Activated B cell treated with CpG ODN at 0.5 μM for 24 hours (primary cell): ENCODE measurements at regions not wholly inside any gene's neighbourhood (a gene's known extent, or its start where the extent isn't known, plus 50 kb on each side); places are given as distances from the start of the nearest gene placed in this dataset.

Source experiments
- ATAC-seq: fragments of 200-7000 bp; cut with Tn5 transposase; one replicate; pipeline ENCODE4 v1.10.0; 2021; ENCODE audit warnings: low read depth, mild to moderate bottlenecking, moderate library complexity
- CTCF ChIA-PET: fragments of 350-600 bp; sonication (Branson Sonifier 250); formaldehyde crosslinking; loops from one replicate; lab custom pipeline; 2021; ENCODE audit warnings: antibody characterized with exemption; lab: Charles Lee
- POLR2A ChIA-PET: fragments of 350-600 bp; sonication (Branson Sonifier 250); formaldehyde crosslinking; loops from one replicate; lab custom pipeline; 2021; ENCODE audit warnings: antibody characterized with exemption; lab: Charles Lee
- DNase-seq: peaks from one replicate; pipeline ENCODE4 v3.0.0; 2022
- H3K27ac Mint-ChIP-seq: one replicate; pipeline ENCODE4 v1.8.0; 2020; ENCODE audit warnings: mixed read lengths
- H3K27me3 Mint-ChIP-seq: one replicate; pipeline ENCODE4 v1.8.0; 2021; ENCODE audit warnings: mixed read lengths
- H3K36me3 Mint-ChIP-seq: one replicate; pipeline ENCODE4 v1.8.0; 2021; ENCODE audit warnings: low read depth, mixed read lengths
- H3K4me1 Mint-ChIP-seq: one replicate; pipeline ENCODE4 v1.8.0; 2021; ENCODE audit warnings: mixed read lengths
- H3K4me3 Mint-ChIP-seq: one replicate; pipeline ENCODE4 v1.8.0; 2020; ENCODE audit warnings: mild to moderate bottlenecking, mixed read lengths
- H3K9me3 Mint-ChIP-seq: one replicate; pipeline ENCODE4 v1.8.0; 2020; ENCODE audit warnings: mixed read lengths
- intact Hi-C: fragments of 100-400 bp; cut with micrococcal nuclease; formaldehyde crosslinking; loops from one replicate; pipeline ENCODE4 v1.15.1; 2024
- TF ChIP-seq, protein P1 (sequence below): fragments of 200-600 bp; IDR thresholded peaks from one replicate; pipeline ENCODE4 v1.8.0; 2022; ENCODE audit warnings: antibody characterized with exemption, mild to moderate bottlenecking

DNA sequence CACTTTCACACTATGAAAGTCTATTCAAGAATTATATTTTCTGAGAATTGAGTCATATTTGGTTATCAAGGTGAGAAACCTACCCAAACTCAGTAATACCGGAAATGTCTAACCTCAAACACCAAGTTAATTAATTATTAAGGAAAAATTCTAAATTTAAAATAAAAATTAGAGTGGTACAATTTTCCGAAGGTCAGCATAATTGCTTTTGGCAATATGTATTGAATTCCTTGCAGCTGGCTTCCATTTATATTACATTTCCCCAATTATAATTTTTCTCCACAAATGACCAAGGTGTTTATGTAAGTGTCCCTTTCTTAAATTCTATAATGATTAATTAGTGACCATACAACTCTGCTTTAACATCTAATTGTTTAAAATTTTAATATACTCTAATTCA lies 316.0 kb upstream of the IRAK1BP1 start:
- intact Hi-C loops, result no loop called here
- Mint-ChIP-seq H3K9me3 (peaks cover 19% of the 10 kb centered on the region), H3K27ac (no peak overlapping the region), H3K27me3 (no peaks in the 10 kb centered on the region), H3K36me3 (no peaks in the 10 kb centered on the region), H3K4me3 (no peak overlapping the region), H3K4me1 (no peaks in the 10 kb centered on the region)
- ChIA-PET CTCF (no interaction called here), POLR2A (no interaction called here)
- ATAC-seq, result no peak
- TF ChIP-seq, protein P1, sequence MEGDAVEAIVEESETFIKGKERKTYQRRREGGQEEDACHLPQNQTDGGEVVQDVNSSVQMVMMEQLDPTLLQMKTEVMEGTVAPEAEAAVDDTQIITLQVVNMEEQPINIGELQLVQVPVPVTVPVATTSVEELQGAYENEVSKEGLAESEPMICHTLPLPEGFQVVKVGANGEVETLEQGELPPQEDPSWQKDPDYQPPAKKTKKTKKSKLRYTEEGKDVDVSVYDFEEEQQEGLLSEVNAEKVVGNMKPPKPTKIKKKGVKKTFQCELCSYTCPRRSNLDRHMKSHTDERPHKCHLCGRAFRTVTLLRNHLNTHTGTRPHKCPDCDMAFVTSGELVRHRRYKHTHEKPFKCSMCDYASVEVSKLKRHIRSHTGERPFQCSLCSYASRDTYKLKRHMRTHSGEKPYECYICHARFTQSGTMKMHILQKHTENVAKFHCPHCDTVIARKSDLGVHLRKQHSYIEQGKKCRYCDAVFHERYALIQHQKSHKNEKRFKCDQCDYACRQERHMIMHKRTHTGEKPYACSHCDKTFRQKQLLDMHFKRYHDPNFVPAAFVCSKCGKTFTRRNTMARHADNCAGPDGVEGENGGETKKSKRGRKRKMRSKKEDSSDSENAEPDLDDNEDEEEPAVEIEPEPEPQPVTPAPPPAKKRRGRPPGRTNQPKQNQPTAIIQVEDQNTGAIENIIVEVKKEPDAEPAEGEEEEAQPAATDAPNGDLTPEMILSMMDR, result no peak
- DNase-seq, result no peak

DNA sequence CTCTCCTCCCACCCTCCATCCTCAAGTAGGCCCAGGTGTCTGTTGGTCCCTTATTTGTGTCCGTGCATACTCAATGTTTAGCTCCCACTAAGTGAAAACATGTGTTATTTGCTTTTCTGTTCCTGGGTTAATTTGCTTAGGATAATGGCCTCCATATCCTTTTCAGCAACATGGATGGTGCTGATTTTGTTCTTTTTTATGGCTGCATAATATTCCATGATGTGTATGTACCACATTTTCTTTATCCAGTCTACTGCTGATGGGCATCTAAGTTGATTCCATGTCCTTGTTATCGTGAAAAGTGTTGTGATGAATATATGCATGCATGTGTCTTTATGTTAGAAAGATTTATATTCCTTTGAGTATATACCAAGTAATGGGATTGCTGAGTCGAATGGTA lies 314.9 kb upstream of the IRAK1BP1 start:
- no peaks in the 10 kb centered on the region for H3K27me3 Mint-ChIP-seq
- intact Hi-C loops, result no loop called here
- ChIA-PET CTCF (no interaction called here), POLR2A (no interaction called here)
- DNase-seq, result no peak
- no peak for ATAC-seq
- H3K9me3 Mint-ChIP-seq, result peaks cover 26% of the 10 kb centered on the region
- H3K27ac Mint-ChIP-seq, result no peak overlapping the region
- H3K4me1 Mint-ChIP-seq, result no peaks in the 10 kb centered on the region
- TF ChIP-seq, protein P1, result no peak
- H3K4me3 Mint-ChIP-seq, result no peak overlapping the region
- no peaks in the 10 kb centered on the region for H3K36me3 Mint-ChIP-seq

DNA sequence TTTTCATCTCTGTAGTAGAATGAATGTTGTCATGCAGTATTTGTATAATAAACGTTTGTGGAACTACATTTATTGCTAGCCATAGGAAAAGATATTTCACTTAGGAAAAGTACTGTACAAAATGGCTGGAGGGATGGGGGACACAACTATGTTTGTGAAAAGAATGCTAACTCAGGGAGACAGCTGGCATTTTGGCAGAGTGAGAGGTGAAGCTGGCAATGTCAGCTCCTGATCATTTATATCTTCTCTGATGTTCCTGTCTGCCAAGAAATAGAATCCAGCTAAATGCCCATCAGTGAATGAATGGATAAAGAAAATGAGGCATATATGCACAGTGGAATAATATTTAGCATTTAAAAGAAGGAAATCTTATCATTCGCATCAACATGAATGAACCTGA lies 313.0 kb upstream of the IRAK1BP1 start:
- no peak overlapping the region for H3K4me3 Mint-ChIP-seq
- intact Hi-C loops, result no loop called here
- no peak for ATAC-seq
- no peak for DNase-seq
- ChIA-PET CTCF (no interaction called here), POLR2A (no interaction called here)
- no peaks in the 10 kb centered on the region for H3K27me3 Mint-ChIP-seq
- peaks cover 29% of the 10 kb centered on the region for H3K9me3 Mint-ChIP-seq
- H3K27ac Mint-ChIP-seq, result no peak overlapping the region
- no peaks in the 10 kb centered on the region for H3K36me3 Mint-ChIP-seq
- H3K4me1 Mint-ChIP-seq, result no peaks in the 10 kb centered on the region
- TF ChIP-seq, protein P1, result no peak

DNA sequence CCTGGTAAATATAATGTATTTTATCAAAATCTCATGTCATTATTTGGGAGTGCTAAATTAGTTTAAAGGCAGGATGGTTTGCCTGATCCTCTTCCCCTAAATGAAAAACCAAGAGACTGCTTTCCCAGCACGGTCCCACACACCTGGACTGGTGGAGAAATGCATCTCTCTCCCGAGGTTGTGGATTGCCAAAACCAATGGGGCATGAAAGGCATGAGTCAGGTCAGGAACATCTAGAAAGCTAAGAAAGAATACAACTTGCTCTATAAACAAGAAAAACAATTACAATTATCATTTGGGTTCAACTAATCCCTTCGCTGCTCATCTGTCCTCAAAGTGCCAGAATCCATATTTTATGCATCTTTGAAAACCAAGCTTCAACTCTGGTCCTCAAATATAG lies 308.3 kb upstream of the IRAK1BP1 start:
- CTCF ChIA-PET, result no interaction called here
- ATAC-seq (no peak), DNase-seq (no peak)
- intact Hi-C loops, result no loop called here
- H3K9me3 Mint-ChIP-seq, result peaks cover 18% of the 10 kb centered on the region
- no peak overlapping the region for H3K4me3 Mint-ChIP-seq
- POLR2A ChIA-PET, result no interaction called here
- H3K4me1 Mint-ChIP-seq, result no peaks in the 10 kb centered on the region
- no peaks in the 10 kb centered on the region for H3K27me3 Mint-ChIP-seq
- no peaks in the 10 kb centered on the region for H3K36me3 Mint-ChIP-seq
- TF ChIP-seq, protein P1, result no peak
- H3K27ac Mint-ChIP-seq, result no peak overlapping the region

DNA sequence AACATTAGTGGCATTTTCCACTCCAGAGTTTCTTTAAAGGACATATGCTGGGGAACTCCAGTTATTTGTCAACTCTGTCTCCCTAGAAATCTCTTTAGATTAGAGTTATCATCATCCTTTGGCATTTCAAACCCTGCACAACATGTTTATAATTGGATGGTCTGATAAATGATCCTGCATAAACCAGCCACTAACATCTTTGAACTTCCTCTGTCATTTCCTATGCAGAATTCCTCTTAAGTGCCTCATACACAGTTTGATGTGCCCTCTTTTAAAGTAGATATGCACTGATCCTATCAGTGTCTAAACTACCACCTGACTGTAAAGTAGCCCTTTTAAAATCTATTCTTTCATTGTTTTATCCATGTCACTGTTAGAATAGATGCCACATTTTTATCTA lies 306.3 kb upstream of the IRAK1BP1 start:
- Mint-ChIP-seq H3K4me3 (no peak overlapping the region), H3K27ac (no peak overlapping the region), H3K9me3 (peaks cover 10% of the 10 kb centered on the region), H3K4me1 (no peaks in the 10 kb centered on the region), H3K27me3 (no peaks in the 10 kb centered on the region), H3K36me3 (no peaks in the 10 kb centered on the region)
- TF ChIP-seq, protein P1, result no peak
- ATAC-seq (no peak), DNase-seq (no peak)
- ChIA-PET CTCF (no interaction called here), POLR2A (no interaction called here)
- intact Hi-C loops, result no loop called here
